Inflammatory macrophage treated with lipopolysaccharide for 1 hour (primary cell): ENCODE measurements at regions not wholly inside any gene's neighbourhood (a gene's known extent, or its start where the extent isn't known, plus 50 kb on each side); places are given as distances from the start of the nearest gene placed in this dataset.
"Not testable (repeated sequence)": the region's sequence is repeated elsewhere in the genome, so short reads cannot be mapped to it uniquely, and the experiment has no call there.

Experiments used
- DNase-seq, 2 donors: peaks; one replicate each; pipeline ENCODE4 v3.0.0-alpha.2; 2020 to 2022

DNA sequence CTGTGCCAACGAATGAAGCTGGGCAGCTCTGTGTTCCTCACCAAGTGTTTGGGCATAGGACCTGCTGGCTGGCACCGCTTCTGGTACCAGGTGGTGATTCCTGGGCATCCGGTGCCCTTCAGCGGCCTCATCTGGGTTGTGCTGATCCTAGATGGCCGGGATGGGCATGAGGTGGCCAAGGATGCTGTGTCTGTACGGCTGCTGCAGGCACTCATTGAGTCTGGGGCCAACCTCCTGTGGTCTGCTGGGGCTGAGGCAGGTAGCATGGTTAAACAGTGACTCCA is 96.1 kb upstream of the PLEKHM1 start:
- not testable (repeated sequence) for DNase-seq

DNA sequence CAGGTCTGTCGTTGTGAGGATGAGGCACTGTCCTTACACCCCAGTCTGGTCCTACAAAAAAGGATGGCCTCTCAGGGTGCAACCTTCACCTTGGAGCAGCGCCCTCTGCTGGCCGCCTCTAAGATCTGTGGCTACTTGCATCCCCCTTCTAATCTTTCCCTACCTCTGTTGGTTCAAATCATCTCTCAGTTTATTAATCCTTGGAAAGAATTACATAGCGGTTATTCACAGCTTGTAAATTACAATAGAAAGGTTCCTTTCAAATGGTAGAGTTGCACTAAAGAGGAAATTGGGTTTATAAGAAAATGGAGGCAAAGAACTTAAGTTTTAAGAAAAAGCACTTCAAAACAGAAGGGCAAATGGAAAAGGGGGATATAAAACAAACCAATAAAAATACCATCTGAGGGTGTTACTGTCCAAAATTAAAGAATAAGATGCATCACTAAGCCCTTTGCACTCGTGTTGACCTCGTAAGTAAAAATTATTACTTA is 102.0 kb upstream of the PLEKHM1 start:
- DNase-seq, result peak; percentile 31 to 80

DNA sequence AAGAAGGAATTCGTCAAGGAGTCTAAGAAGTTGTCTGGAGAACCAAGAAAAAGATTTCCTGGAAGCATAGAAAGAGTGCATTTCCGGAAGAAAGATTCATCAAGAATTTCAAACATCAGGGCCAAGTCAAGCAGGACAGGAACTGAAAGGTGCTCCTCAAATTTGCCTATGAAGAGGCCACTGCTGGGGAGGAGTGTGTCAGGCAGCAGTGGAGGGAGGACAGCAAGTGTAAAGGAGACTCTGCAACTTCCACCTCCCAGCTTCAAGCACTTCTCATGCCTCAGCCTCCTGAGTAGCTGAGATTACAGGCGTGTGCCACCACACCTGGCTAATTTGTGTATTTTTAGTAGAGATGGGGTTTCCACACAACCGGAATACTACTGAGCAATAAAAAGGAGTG is 105.8 kb upstream of the PLEKHM1 start:
- not testable (repeated sequence) for DNase-seq

DNA sequence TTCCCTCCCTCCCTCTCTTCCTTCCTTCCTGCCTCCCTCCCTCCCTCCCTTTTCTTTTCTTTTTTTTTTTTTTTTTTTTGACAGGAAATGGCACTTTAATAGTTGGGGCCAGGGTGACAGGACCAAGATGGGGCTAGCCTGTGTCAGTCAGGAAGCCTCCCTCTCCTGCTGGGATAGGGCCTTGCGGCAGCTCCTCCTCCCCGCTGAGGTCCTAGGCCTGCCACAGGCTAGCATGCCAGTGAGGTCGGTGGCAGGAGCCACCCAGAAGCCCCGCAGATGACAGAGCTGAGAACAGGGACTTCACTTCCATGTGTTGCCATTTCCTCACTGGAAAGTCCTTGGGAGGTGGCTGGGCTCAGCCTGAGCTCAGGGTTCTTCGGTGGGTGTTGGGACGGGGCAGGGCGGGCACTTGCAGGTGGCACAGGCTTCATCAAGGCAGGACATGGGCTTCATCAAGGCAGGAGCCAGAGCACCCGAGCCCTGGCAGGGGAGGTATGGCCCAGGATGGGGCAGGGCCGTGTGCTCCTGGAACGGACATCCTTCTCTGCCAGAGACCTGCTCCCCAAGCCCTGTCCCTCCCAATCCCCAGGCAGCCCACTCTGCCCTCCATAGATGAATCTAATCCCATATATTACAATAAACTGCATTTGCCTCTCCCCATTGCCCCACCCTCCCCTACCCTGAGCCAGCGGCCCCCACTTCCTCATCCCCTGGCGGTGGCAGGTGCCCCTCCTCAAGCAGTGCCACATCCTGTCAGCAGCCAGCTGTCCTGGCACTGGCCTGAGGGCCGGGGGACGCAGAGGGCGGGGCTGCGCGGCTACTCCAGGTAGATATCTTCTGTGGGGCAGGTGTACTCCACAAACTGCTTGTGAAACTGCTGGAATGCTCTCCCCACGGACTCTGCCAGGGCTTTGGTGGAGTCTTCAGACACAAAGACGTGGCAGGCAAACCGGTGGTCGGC is 109.8 kb upstream of the PLEKHM1 start:
- DNase-seq, result peak; percentile 42 to 79

DNA sequence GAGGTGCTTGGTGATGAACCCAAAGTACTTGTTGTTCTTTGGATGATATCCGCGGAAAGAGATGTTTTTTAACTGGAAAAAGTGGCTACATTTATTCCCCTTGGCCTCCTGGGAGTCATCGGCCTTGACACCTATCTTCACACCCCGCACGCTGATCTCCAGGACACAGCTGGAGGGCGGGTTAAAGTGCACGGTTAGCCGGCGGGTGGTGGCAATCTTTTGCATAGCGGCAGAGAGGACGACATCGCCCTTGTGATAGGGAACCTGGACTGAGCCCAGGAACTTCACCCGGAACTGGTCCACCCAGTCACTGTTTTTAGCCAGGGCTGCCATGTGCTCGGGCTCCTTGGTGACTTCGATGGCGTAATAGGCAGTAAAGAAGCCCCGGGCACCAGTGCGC is 110.5 kb upstream of the PLEKHM1 start:
- DNase-seq, result not testable (repeated sequence)

DNA sequence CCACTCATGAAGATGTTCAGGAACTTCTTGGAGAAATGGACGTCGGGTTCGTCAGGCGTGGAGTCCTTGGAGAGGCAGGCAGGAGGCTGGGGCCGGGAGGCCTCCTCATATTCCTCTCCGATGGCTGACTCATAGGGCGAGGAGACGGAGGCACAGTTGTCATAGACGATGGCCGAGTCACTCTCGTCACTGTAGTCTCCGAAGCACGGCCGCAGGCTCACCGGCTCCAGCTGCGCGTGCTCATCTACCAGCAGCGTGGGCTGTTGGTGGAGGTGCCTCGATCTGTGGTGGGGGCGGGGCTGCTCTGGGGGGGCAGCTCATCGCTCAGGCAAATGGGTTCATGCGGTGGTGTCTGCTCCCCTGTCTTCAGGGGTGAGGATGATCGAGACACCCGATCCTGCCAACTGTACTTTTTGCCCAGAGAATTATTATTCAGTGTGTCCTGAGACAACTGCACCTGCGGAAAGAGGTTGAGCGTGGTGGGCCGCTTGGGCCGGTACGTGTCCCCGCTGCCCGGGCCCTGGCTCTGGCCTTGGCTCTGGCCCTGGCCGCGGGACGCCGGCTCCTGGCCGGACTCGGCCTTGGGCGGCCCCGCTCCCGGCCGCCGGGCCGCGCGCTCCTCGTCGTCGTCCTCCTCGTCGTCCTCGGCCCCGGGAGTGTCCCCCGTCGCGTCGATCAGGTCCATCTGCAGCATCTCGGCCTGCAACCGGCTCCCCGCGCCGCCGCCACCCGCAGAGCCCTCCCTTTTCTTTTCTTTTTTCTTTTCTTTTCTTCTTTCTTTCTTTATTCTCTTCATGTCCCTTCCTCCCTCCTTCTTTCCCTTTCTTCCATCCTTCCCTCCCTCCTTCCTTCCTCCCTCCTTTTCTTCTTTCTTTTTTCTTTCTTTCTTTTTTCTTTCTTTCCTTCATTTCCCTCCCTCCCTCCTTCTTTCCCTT is 111.4 kb upstream of the PLEKHM1 start:
- DNase-seq, result not testable (repeated sequence)

DNA sequence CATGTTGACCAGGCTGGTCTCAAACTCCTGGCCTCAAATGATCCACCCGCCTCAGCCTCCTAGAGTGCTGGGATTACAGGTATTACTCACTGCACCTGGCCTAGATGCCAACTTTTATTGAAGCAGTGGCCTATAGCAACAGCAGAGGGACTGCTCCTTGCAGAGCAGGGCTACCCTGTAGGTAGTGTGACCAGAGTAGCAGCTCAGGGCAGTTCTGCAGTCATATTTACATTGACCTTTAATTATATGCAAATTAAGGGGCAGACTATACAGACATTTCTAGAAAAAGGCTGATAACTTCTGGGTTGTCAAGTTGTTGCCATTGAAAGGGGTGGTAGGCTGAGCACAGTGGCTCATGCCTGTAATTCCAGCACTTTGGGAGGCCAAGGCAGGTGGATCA is 115.2 kb upstream of the PLEKHM1 start:
- DNase-seq, result not testable (repeated sequence)

DNA sequence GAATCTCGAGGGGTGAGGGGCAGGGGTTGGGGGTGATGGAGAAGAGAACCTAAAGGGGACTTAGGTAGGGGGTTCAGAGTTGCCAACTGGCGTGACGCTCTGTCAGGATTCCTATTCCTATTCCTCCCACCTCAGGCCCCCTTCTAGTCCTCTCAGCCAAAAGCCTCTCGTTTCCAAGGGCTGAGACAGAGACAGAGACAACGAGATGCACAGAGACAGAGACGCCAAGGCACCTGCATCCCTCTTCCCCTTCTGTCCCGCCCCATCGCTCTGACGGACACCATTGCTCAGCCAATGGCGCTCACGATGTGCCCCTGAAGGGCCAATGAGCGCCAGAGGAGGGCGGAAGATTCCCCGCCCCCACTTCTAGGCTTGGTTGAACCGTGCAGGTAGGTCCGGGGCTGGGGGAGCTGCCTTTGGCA is 129.5 kb upstream of the PLEKHM1 start:
- DNase-seq, result not testable (repeated sequence)

DNA sequence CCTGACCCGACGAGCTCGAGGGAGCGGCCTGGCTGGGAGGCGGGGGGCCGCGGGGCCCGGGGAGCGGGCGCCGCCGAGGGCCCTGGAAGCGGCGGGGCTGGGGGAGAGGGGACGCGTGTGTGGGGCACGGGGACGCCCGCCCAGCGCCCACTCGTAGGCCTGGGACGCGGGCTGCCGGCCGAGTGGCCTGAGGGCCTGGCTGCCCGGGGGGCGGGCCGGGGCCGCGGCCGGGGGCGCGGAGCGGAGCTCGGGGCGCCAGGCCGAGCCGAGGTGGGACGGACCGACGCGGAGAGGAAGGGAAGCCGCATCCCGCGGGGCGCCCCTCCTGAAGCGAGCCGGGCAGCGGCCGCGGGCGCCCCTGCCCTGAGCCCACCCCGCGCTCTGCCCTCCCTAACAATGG is 129.9 kb upstream of the PLEKHM1 start:
- DNase-seq, result not testable (repeated sequence)

DNA sequence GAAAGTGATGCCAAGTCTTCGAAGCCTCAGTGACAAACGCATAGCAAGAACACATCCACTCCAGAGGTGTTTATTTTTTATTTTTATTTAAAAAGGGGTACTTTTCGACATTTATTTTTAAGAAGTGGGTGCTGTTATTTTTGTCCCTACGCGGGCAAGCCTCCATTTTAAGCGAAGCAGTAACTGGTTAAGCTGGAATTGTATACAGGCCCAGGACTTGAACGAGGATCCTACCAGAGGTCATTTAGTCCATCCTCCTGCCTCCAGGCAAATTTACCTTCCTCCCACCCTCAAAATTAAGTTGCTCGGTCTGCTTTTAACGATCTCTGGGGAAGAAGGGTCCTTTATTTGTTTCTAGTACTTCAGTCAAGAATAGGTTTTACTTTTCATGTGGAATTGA is 130.6 kb upstream of the PLEKHM1 start:
- DNase-seq, result not testable (repeated sequence)

DNA sequence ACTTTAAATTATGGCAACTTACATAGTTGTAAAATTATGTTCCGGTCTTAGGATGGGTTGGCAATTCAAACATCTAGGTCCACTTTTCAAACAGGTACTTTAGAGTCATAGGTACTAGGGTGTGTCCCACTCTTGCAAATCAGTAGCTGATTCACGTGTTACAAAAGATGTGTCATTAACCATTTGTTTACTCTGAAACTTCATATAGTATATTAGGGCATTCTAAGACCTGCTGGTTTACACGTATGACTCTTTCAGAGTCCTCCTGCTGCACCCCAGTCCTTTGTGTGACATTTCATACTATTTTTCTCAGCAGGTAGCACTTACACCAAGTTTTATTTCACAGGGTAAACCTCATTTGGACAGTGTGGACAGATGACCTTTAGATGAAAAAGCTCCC is 131.8 kb upstream of the PLEKHM1 start:
- DNase-seq, result not testable (repeated sequence)

DNA sequence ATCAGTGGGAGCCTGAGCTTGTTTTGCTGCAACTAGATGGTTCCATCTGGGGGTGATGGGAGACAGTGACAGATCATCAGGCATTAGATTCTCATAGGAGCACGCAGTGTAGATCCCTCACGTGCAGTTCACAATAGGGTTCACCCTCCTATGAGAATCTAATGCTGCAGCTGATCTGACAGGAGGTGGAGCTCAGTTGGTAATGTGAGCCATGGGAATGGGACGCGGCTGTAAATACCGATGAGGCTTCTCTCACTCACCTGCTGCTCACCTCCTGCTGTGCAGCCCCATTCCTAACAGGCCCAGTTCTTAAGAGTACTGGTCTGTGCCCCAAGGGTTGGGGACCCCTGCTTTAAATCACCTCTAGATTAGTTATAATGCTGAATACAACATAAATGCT is 137.5 kb upstream of the PLEKHM1 start:
- no peak for DNase-seq

DNA sequence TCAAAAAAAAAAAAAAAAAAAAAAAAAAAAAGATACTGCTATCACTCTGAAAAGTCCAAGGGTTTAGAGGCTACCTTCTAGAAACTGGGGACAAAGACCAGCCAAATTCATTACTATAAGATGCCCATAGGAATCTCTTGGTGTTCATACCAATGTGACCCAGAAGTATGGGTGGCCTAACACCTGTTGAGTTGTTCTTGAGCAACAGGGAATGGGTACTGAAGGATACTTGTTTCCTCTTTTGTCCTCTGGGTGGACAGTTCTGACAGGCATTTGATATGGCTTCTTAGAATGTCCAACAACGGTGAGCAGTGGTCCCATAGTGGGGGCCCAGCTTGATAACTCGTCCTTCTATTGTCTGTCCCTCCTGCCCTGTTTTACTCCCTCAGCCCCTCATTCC is 141.4 kb upstream of the PLEKHM1 start:
- DNase-seq, result no peak

DNA sequence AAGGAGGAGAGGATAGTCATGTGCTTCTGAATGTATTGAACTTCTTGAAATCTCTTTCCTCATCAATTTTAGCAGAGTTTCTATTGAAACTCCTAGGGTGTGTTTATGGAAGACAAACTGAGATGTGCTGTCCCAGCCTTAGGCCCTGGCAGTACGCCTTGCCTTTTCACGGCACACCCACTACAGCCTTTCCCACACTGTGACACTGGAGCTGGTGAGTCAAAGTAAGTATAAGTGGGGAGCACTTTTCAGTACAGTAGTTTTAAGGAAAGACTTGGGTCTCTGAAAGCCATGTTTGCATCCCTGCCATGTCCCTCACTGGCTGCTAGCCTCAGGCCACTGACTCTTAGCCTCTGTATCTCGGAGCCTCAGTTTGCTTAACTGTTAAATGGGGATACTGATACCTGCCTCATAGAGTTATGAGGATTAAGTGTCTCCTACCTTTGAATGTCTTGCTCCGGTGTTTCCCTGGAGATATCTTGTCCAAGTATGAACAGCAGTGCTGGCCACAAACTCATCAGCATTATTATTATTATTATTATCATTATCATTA is 144.7 kb upstream of the CRHR1 start:
- DNase-seq, result no peak

DNA sequence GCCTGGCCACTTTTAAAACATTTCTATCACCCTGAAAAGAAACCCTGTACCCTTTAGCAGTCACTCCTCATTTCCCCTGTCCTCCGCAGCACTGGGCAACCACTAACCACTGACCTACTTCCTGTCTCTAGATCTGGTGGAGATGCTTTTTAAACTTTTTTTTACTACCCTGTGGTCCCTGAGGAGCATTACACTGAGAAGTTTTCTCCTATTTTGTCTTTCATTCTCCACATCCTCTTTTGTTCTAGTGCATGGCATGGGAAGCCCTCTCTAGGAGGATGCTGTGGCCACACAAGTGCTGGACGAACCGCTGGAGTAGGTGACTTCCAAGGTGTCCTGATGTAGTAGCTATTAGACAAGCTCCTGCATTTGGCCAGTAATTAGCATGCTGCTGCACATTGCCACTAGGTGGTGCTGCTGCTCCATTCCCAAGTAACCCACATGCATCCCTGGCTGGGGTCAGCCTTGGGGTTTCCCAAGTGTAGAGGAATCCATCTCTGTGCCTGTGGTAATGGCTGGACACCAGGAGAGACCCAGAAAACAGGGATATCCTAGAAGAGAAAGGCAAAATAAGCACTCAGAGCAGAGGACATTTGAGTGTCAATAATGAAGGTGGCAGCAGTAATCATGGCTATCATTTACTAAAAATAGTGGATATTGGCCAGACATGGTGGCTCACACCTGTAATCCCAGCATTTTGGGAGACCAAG is 143.8 kb upstream of the CRHR1 start:
- peak; percentile 44 to 84 for DNase-seq

DNA sequence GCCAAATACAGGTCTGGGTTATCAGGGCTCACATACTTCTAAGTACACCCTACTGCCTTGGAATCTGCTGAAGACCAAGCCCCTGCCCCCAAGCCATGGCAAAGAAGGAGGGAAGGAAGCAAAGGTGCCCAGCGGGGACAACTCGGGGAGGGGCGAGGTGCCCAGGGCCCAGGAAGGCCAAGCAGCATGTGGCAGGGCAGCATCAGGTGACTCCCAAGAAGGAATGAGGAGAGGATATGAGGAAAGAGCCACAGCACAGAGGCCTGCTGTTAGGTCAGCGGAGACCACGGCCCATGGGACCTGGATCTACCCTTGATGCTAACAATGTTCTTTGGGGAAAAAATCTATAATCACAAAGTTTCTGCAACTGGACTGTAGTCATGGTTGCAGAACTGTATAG is 142.6 kb upstream of the CRHR1 start:
- DNase-seq, result no peak

DNA sequence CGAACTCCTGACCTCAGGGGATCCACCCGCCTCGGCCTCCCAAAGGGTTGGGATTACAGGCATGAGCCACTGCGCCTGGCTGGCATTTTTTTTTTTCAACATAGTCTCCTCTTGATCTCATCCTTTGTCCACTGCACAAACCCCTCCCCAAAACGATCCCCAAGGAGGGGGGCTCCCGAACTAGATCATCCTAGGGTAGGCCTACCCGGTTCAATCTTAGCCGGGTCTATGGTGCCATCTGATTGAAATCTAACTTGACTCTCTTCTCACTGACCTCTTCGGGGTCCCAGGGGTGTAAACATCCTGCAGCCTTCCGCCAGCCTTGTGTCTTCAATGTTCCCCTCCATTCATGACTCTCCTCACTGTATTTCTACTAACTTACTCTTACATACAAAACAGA is 140.5 kb upstream of the CRHR1 start:
- no peak for DNase-seq

DNA sequence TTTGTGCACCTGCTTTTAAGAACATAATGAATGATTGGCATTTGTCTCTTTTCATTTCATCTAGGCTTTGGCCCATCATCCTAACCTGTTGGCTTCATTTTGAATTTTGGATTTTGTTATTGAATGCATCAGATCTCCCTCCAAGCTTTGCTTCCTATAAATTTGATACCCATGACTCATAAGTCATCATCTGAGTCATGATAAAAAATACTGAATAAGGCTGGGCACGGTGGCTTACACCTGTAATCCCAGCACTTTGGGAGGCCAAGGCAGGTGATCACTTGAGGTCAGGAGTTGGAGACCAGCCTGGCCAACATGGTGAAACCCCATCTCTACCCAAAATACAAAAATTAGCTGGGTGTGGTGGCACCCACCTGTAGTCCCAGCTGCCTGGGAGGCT is 139.5 kb upstream of the CRHR1 start:
- DNase-seq, result not testable (repeated sequence)

DNA sequence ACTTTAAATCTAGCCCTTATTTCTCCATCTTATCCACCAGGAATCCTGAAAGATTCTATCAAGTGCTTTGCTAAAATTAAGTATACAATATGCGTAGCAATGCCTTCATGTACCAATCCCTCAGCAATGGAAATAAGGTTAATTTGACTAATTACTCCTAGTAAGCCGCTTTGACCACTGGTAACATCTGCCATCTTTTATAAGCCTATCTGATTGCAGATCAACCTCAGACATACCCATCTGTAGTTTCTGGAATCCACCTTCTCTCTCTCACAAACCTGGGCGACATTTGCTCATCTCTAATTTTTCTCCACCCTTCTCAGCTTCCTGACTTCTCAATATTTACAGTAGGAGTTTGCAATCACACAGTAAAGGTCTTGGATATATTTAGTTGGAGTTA is 138.8 kb upstream of the CRHR1 start:
- no peak for DNase-seq

DNA sequence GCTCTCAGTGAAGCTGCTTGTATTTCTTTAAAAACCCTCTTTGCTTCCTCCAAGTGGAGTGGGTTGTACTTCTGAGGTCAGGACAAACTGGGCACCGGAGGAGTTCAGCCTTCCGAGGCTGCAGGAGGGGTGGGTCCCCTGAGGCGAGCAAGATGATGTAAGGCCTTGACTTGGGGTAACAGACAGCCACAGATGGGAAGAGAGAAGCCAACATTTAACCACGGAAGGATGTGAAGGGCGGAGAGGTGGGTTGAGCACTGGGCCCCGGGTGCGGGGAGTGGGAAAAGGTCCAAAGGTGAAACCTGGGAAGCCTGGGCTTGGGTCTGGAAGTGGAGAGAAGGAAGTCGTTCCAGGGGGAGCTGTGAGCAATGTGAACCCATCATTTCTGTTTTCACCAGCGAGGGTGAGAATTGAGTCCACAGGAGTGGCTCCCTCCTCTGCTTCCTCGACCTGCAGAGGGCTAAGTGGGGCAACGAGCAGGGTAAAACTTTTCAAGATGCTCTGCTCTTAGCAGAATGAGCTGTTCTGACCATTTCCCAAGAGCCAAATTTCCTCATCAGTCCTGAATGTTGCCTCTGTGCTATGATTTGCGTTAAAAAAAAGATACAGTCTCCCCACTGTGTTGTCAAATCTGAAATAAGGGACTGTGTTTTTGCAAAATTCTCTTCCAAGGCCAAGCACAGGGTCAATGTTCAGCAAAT is 137.7 kb upstream of the CRHR1 start:
- DNase-seq, result no peak

DNA sequence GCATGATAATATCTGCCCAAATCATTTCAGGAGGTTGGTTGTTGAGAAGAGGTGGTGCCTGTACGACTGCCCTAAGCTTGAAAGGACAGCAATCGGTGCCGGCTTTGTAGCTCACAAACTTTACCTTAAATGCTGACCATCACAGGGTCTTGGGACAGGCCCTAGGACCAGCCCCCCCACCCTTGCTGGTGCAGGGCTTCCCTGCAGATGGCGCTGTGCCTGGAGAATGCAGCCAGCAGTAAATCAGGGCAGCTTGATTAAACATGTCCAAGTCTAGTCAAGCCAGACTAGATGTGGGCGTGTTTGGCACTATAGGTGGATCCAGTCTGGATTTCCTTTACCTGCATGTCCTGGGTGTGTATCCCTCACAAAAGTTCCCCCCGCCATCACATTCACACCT is 135.5 kb upstream of the CRHR1 start:
- DNase-seq, result no peak

DNA sequence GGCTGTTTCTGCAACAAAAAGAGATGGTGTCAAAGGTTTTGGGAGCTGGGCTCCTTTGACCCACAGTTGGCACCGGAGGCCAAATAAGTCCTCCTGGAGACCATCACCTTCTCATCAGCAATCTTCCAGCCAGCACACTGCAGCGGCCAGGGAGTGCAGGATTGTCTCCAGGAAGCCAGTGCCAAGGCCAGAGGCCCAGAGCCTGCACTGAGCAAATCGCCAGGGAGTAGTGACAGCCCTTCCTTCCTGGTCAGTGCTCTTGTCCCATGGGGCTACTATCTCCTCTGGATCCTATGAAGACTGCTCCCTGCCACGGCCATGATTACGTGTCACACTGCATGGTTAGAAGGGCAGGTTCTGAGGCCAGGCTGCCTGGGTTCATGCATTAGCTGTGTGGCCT is 134.3 kb upstream of the CRHR1 start:
- DNase-seq, result no peak
